ENCODE measurements at regions not wholly inside any gene's neighbourhood (a gene's known extent, or its start where the extent isn't known, plus 50 kb on each side); places are given as distances from the start of the nearest gene placed in this dataset.
"Not testable (repeated sequence)": the region's sequence is repeated elsewhere in the genome, so short reads cannot be mapped to it uniquely, and the experiment has no call there.

GRCh38 chrX:109172091-109172602 lies 309.7 kb downstream of the GUCY2F start:
- DNase-seq (ENCODE audit: low read depth in 3 of 3) = no peak

- no peak for DNase-seq (ENCODE audit: low read depth in 3 of 3)
These were observed 326.7 kb downstream of the GUCY2F start for GRCh38 chrX:109155161-109155560.

- not testable (repeated sequence) for DNase-seq (ENCODE audit: low read depth in 3 of 3)
These were observed 337.7 kb downstream of the GUCY2F start for GRCh38 chrX:109144173-109144572.

GRCh38 chrX:109140463-109140862 lies 341.4 kb downstream of the GUCY2F start:
- no peak for DNase-seq (ENCODE audit: low read depth in 3 of 3)

- no peak for DNase-seq (ENCODE audit: low read depth in 3 of 3)
These were observed 347.1 kb downstream of the GUCY2F start for GRCh38 chrX:109134777-109135176.

GRCh38 chrX:109125304-109125703 lies 356.6 kb downstream of the GUCY2F start:
- DNase-seq (ENCODE audit: low read depth in 3 of 3) = no peak

GRCh38 chrX:109089359-109089758 lies 353.0 kb upstream of the IRS4 start:
- no peak for DNase-seq (ENCODE audit: low read depth in 3 of 3)

GRCh38 chrX:109077788-109078187 lies 341.4 kb upstream of the IRS4 start:
- no peak for DNase-seq (ENCODE audit: low read depth in 3 of 3)

- not testable (repeated sequence) for DNase-seq (ENCODE audit: low read depth in 3 of 3)
These were observed 317.8 kb upstream of the IRS4 start for GRCh38 chrX:109054181-109054581.

GRCh38 chrX:109049903-109050302 lies 313.5 kb upstream of the IRS4 start:
- DNase-seq (ENCODE audit: low read depth in 3 of 3) = no peak

- no peak for DNase-seq (ENCODE audit: low read depth in 3 of 3)
These were observed 313.1 kb upstream of the IRS4 start for GRCh38 chrX:109049416-109049815.

- no peak for DNase-seq (ENCODE audit: low read depth in 3 of 3)
These were observed 303.7 kb upstream of the IRS4 start for GRCh38 chrX:109040057-109040456.

- no peak for DNase-seq (ENCODE audit: low read depth in 3 of 3)
These were observed 300.3 kb upstream of the IRS4 start for GRCh38 chrX:109036624-109037023.

- DNase-seq (ENCODE audit: low read depth in 3 of 3) = no peak
These were observed 257.5 kb upstream of the IRS4 start for GRCh38 chrX:108993909-108994308.

GRCh38 chrX:108972899-108973298 lies 236.5 kb upstream of the IRS4 start:
- not testable (repeated sequence) for DNase-seq (ENCODE audit: low read depth in 3 of 3)

- no peak for DNase-seq (ENCODE audit: low read depth in 3 of 3)
These were observed 210.8 kb upstream of the IRS4 start for GRCh38 chrX:108947205-108947604.

GRCh38 chrX:108946531-108946930 lies 210.2 kb upstream of the IRS4 start:
- no peak for DNase-seq (ENCODE audit: low read depth in 3 of 3)

- DNase-seq (ENCODE audit: low read depth in 3 of 3) = peak in 2 of 3 donors; percentile 0 to 7
These were observed 209.6 kb upstream of the IRS4 start for GRCh38 chrX:108945883-108946523.

- DNase-seq (ENCODE audit: low read depth in 3 of 3) = no peak
These were observed 178.4 kb upstream of the IRS4 start for GRCh38 chrX:108914791-108915190.

- DNase-seq (ENCODE audit: low read depth in 3 of 3) = not testable (repeated sequence)
These were observed 167.5 kb upstream of the IRS4 start for GRCh38 chrX:108903831-108904230.

GRCh38 chrX:108900333-108900732 lies 164.0 kb upstream of the IRS4 start:
- DNase-seq (ENCODE audit: low read depth in 3 of 3) = no peak

- DNase-seq (ENCODE audit: low read depth in 3 of 3) = not testable (repeated sequence)
These were observed 160.0 kb upstream of the IRS4 start for GRCh38 chrX:108896349-108896748.

- DNase-seq (ENCODE audit: low read depth in 3 of 3) = no peak
These were observed 156.1 kb upstream of the IRS4 start for GRCh38 chrX:108892501-108892900.

- DNase-seq (ENCODE audit: low read depth in 3 of 3) = no peak
These were observed 139.2 kb upstream of the IRS4 start for GRCh38 chrX:108875548-108875947.

All from stimulated activated CD4-positive, alpha-beta T cell treated with anti-CD3 and anti-CD28 coated beads, TNF-alpha, amount 100 ng/mL, for 48 hours (primary cell).